NCI-H1417 treated with DMSO at 0.1 percent for 48 hours (cell line): ENCODE measurements at regions not wholly inside any gene's neighbourhood (a gene's known extent, or its start where the extent isn't known, plus 50 kb on each side); places are given as distances from the start of the nearest gene placed in this dataset.

Experiments
- DNase-seq: peaks from one replicate; lab custom pipeline; 2025; lab: John Stamatoyannopoulos, UW

GRCh38 chr11:56932572-56933220 is 56.0 kb upstream of the OR5AK2 start:
- DNase-seq: no peak

GRCh38 chr11:56923116-56923515 is 65.6 kb upstream of the OR5AK2 start:
- DNase-seq: no peak

DNA sequence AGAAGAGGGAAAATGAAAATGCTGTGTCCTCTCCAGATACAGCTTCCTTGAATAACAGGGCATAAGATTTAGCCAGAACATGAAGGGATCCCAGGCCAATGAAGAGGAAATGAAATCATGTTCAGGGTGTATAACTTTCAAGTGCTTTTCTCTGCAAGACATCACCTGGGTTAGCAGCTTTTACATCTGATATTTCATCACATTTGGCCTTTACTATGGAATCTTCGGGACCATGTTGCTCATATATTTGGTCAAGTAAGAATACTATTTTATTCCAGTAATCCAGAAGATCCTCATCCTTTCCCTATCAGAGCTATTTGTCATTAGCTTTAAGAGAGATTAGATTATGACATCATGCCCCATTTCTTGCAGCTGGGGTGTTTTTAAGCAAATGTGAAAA is 66.3 kb upstream of the OR5AK2 start:
- no peak for DNase-seq

DNA sequence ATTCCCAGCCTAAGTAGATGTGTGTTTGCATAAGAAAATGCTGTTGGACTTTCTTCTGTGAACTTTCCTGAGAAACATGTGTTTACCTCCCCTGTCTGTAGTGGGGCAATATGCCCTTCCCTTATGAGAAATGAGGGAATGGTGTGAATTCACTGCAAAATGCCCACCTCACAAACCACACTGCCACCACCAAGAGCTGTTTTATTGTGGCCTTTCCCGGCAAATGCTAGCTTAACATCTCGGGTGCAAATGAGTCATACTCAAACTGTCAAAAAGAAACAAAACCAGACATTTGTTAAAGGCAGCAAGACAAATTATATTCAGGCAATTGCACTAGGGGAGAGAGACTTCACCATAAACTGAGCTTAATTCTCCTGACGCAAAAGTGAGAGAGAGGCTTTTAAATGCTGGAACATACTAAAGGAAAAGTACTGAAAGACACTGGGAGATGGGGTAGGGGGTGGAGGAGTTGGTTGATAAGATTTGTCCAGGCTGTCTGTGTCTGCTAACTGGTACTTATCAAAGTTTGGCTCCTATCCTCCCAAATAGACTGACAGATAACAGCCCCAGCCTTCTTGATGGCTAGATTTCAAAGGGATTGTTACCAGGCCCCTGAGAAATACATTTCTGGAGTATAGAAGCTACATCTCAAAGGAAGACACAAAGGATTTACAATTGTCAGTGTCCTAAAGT is 70.9 kb upstream of the OR5AK2 start:
- DNase-seq: no peak

GRCh38 chr11:56916587-56916986 is 72.1 kb upstream of the OR5AK2 start:
- DNase-seq: no peak

GRCh38 chr11:56916162-56916561 is 72.6 kb upstream of the OR5AK2 start:
- no peak for DNase-seq

GRCh38 chr11:56911312-56911711 is 77.4 kb upstream of the OR5AK2 start:
- no peak for DNase-seq

DNA sequence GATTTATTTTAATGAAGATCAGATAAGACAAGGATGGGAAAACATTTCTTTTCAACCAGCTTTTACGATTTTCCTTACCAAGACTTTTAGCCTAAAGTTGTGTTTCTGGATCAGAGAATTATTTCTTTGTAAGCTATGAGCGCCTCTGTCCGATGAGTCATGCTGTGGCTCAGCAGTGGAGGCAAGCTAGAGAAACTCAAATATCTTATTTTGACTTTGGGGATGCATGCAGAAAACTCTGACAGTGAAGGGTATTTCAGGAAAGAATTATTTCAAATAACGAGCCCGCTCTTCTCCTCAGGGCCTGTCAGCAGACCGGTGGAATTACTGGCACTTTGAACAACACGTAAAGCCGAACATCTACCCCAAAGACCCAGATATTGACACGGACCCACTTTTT is 77.9 kb upstream of the OR5AK2 start:
- DNase-seq: no peak

DNA sequence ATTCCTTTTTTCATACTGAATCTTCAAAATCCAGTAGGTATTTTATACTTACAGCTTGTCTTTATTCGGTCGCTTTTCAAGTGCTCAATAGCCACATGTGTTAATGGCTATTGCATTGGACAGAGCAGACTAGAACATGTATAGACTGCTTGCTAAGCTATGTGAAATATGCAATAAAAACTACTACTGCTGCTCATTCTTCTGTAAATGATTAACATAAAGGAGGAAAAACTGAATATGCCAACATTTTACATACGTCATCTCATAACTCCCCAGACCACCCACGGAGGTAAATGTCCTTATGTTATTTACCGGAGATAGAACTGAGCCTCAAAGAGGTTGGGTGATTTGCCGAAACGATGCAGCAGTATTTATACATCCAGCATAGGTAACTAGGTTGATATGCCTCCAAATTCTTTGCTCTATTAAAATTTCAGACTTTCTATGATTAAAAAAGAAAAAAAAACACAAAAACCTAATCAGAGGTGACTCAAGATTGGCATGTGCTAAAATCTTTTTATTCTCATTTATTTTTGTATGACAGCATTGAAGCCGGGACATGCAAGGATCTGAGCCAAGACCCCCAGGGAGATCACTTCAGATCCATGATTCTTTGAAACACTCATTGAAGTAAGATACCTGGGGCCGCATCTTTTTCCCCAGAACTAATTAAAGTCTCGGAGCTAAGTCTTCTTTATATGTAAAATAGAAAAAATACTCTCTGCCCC is 78.5 kb upstream of the OR5AK2 start:
- no peak for DNase-seq

- DNase-seq: no peak
Observed at GRCh38 chr11:56909563-56909962, 79.2 kb upstream of the OR5AK2 start.

DNA sequence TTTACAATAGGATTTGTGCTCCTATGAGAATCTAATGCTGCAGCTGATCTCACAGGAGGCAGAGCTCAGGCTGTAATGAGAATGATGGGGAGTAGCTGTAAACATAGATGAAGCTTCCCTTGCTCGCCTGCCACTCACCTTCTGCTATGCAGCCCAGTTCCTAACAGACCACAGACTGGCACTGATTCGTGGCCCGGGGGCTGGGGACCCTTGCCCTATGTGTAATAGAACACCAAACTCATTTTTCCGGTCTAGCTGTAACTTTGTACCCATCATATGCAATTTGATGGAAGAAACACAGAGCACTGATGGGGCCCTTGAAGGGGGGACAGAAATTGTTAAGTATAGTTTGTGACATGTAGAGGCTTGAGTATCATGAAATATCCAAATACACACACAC is 79.6 kb upstream of the OR5AK2 start:
- DNase-seq: no peak

GRCh38 chr11:56906683-56907148 is 82.0 kb upstream of the OR5AK2 start:
- no peak for DNase-seq

- no peak for DNase-seq
Observed at GRCh38 chr11:56905936-56906335, 82.8 kb upstream of the OR5AK2 start.

DNA sequence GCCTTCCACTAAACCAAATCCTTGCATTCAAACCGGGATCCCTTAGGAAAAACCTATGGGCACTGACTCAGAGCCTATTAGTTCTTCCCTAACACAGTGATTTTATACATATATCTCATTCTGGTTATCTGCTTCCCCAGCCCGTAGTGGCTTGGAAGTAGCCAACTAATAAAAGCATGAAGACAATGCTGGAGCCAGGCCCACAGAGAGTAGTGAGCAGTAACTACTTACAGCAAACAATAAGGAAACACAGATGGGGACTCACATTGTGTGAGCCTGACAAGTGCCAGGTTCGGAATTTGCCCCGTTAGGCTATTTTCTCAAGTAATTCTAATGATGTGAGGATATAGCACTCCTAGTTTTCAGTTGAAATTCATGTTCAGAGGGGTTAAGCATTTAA is 83.3 kb upstream of the OR5AK2 start:
- no peak for DNase-seq

- DNase-seq: no peak
Observed at GRCh38 chr11:56898856-56899255, 89.9 kb upstream of the OR5AK2 start.

DNA sequence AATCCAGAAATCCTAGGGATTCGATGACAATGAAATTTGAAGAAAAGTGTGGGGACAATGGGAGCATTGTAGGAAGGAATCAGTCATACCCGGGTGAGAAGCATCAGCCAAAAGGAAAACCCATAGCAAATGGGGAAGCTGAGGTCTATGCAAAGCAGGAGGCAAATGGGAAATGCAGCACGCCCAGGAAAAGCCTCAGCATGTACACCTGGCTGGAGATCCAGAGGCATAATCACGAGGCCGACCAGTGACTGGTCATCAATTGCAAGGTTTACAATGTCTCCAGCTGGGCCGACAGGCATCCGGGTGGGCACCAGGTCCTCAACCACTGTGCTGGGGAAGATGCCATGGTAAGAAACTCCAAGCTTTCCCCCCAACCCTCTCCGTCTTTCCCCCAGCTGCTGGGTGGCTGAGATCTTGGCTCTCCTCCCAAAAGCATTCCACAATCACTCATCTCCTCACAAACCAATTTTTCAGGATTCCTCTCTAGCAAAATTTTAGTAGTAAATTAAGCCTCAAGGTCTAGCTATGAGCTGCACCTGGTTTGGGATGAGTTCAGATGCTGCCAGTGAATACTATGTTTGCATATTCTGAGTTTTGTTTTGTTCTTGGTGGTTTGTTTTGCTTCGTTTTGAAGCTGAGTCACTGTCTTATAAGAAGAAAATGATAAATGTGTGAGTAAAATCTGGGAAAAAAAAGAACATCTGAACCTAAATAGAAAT is 98.0 kb upstream of the OR5AK2 start:
- no peak for DNase-seq

DNA sequence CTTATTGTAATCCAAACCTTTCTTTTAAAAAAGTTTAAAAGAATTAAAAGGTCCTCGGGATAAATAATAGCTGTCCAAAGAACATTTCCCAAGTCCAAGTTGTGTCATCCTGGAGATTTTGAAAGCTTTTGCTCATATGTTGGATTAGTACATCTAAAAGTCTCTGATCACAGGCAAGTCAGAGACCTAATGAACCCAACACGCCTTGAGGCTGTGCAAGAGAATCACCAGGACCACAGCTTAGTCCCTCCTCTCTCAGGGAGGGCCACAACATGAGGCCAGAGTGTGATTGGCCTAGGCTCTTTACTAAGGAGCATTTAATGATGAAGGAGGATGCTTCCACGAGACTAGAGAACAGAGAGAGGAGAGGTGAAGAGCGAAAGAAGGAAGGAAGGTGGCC is 98.7 kb upstream of the OR5AK2 start:
- DNase-seq: no peak

DNA sequence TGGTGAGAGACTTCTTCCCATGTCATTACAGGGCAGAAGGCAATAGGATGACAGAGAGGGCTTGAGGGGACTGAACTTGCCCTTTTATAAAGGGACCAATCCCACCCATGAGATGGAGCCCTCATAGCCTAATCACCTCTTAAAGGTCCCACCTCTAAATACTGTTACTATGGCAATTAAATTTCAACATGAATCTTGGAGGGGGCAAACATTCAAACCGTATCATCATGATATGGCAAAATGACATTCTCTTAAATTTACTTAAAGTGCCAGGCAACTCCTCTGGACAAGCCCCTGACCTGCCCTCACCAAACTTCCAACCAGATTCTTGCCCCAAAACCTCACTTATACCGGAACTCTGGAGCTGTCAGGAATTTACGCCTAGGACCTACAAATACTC is 100.8 kb upstream of the OR5AK2 start:
- DNase-seq: no peak

GRCh38 chr11:56886455-56886854 is 102.3 kb upstream of the OR5AK2 start:
- DNase-seq: no peak

DNA sequence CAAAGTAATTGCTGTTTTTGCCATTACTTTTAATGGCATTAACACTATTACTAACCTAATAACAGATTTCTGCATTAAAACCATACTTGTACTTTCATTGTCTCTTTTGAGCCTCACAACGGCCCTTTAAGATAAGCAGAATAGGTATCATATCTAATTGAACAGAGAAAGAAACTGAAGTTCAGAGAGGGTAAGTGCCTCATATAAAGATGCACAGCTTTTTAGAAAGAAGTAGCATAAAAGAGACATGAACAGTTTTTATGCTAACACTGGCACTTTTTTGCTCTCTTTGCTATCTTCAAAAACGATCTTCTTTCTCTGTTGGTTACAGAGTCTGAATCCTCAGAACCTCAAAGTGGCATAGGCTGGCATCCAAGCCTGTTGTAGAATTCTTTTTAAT is 102.9 kb upstream of the OR5AK2 start:
- no peak for DNase-seq

DNA sequence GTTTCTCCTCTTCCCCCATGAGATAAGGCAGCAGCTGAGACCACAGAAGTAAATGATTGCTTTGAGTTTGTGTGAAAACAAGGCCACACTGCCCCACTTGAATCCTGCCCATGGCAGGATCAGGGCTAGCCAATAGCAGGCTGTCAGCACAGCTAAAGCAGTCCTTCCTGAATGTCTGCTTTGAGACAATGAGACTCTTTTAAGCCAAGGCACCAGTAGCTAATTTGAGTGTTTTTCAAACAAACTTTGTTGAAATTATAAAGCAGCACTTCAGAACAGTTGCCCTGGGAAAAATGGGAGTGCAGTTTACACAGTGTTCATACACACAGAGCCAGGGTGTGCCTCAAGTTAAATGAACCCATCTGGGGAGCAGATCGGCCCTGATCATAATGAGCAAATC is 103.5 kb upstream of the OR5AK2 start:
- DNase-seq: no peak

DNA sequence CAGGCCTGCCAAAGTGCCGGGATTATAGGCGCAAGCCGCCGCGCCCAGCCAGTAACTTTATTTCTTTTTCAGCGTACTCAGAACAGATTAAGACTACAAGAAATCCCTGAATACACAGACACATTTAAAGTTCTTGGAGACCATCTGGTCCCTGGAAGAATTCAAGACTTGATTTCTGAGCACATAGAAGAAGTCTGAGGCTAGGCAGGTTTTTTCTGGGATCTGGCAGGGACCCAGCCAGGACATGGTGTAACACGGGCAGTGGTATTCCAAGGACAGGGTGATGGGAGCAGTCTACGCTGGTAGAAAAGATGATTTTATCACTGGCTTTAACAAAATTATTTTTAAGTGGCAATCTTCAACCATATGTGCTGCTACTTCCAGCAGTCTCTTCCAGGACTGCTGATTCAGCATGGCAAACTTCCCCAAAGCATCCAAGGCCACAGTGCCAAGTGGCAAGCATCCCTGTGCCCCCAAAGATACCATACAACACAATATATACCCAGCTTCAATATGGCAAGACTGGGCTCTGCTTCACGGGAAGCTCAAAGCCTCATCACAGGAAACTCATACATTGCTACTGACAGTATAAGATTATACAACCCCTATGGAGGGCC is 105.2 kb upstream of the OR5AK2 start:
- no peak for DNase-seq
